ENCODE measurements at regions not wholly inside any gene's neighbourhood (a gene's known extent, or its start where the extent isn't known, plus 50 kb on each side); places are given as distances from the start of the nearest gene placed in this dataset.

DNA sequence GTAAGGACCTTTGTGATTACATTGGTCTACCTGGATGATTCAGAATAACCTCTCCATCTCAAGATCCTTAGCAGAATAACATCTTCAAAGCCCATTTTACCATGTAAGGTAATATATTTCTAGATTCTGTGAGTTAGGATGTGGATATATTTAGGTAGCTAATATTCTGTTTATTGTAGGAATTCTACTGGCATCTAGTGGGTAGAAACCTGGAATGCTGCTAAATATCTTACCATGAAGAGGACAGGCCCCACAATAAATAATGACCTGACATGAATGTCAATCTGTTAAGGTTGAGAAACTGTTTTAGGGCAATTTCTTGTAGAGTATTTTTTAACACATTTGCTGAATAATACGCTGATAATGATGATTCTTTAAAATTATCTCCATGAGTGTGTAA lies 426.8 kb downstream of the MAN2A1 start:
- Histone ChIP-seq H3K27ac (no peak overlapping the region), H3K4me3 (no peak overlapping the region), H3K9me3 (no peaks in the 10 kb centered on the region), H3K4me1 (no peaks in the 10 kb centered on the region), H3K27me3 (no peaks in the 10 kb centered on the region), H3K36me3 (ENCODE audit: low read depth, missing control alignments) (no peaks in the 10 kb centered on the region)
- 84 to 97% methylated on average over 1 of the region's 1 CpG for WGBS, 2 donors
- no peak for TF ChIP-seq POLR2A (IDR thresholded peaks at IDR 0.05)
- TF ChIP-seq, protein P1, sequence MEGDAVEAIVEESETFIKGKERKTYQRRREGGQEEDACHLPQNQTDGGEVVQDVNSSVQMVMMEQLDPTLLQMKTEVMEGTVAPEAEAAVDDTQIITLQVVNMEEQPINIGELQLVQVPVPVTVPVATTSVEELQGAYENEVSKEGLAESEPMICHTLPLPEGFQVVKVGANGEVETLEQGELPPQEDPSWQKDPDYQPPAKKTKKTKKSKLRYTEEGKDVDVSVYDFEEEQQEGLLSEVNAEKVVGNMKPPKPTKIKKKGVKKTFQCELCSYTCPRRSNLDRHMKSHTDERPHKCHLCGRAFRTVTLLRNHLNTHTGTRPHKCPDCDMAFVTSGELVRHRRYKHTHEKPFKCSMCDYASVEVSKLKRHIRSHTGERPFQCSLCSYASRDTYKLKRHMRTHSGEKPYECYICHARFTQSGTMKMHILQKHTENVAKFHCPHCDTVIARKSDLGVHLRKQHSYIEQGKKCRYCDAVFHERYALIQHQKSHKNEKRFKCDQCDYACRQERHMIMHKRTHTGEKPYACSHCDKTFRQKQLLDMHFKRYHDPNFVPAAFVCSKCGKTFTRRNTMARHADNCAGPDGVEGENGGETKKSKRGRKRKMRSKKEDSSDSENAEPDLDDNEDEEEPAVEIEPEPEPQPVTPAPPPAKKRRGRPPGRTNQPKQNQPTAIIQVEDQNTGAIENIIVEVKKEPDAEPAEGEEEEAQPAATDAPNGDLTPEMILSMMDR (IDR thresholded peaks at IDR 0.05): no peak
- intact Hi-C loops (cut with DNase I; ENCODE audit: low total_unique reads): no loop called here
- DNase-seq: no peak

GRCh38 chr5:110134963-110135935 lies 445.5 kb downstream of the MAN2A1 start:
- Histone ChIP-seq H3K9me3 (no peaks in the 10 kb centered on the region), H3K4me1 (no peaks in the 10 kb centered on the region), H3K36me3 (ENCODE audit: low read depth, missing control alignments) (no peaks in the 10 kb centered on the region), H3K27me3 (no peaks in the 10 kb centered on the region), H3K4me3 (no peak overlapping the region), H3K27ac (no peak overlapping the region)
- no peak for TF ChIP-seq POLR2A (IDR thresholded peaks at IDR 0.05)
- TF ChIP-seq, protein P1 (IDR thresholded peaks at IDR 0.05): no peak
- DNase-seq: no peak
- intact Hi-C loops (cut with DNase I; ENCODE audit: low total_unique reads): no loop called here
- 83 to 85% methylated on average over 11 of the region's 11 CpGs for WGBS, 2 donors

DNA sequence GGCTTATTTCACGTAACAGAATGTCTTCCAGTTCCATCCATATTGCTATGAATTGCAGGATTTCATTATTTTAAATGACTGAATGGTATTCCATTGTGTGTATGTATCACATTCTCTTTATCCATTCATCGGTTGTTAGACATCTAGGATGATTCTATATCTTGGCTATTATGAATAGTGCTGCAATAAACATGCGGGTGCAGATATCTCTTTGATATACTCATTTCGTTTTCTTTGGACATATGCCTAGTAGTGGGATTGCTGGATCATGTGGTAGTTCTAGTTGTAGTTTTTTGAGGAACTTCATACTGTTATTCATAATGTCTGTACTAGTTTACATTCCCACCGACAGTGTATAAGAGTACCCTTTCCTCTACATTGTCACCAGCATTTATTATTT lies 460.5 kb downstream of the MAN2A1 start:
- intact Hi-C loops (cut with DNase I; ENCODE audit: low total_unique reads): no loop called here
- H3K9me3 ChIP-seq: no peaks in the 10 kb centered on the region
- H3K4me3 ChIP-seq: no peak overlapping the region
- no peak for TF ChIP-seq POLR2A (IDR thresholded peaks at IDR 0.05)
- TF ChIP-seq, protein P1 (IDR thresholded peaks at IDR 0.05): no peak
- DNase-seq: no peak
- no peaks in the 10 kb centered on the region for H3K27me3 ChIP-seq
- WGBS, 2 donors: 81 to 84% methylated on average over 5 of the region's 5 CpGs
- H3K27ac ChIP-seq: no peak overlapping the region
- H3K4me1 ChIP-seq: no peaks in the 10 kb centered on the region
- no peaks in the 10 kb centered on the region for H3K36me3 ChIP-seq (ENCODE audit: low read depth, missing control alignments)

DNA sequence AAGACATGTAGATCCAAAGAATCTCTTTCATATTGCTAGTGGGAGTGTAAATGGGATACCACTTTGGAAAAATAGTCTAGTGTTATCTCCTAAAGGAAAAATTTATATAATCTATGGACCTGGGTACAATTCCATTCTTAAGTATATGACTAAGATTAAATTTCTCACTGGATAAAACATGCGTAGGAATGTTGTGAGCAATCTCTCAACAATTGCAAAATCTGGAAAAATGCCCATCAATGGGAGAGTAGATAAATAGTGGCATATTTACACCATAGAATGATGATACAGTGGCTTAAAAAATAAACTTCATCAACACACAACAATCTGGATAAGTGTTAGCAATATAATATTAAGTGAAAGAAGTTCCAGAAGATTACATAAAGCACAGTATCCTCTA lies 469.5 kb downstream of the MAN2A1 start:
- H3K27me3 ChIP-seq: no peaks in the 10 kb centered on the region
- 82 to 85% methylated on average over 1 of the region's 1 CpG for WGBS, 2 donors
- no peak overlapping the region for H3K27ac ChIP-seq
- TF ChIP-seq, protein P1 (IDR thresholded peaks at IDR 0.05): no peak
- no peak for TF ChIP-seq POLR2A (IDR thresholded peaks at IDR 0.05)
- intact Hi-C loops (cut with DNase I; ENCODE audit: low total_unique reads): no loop called here
- DNase-seq: no peak
- H3K9me3 ChIP-seq: no peaks in the 10 kb centered on the region
- H3K4me1 ChIP-seq: no peaks in the 10 kb centered on the region
- H3K4me3 ChIP-seq: no peak overlapping the region
- no peaks in the 10 kb centered on the region for H3K36me3 ChIP-seq (ENCODE audit: low read depth, missing control alignments)

- 87 to 96% methylated on average over 2 of the region's 2 CpGs for WGBS, 2 donors
- intact Hi-C loops (cut with DNase I; ENCODE audit: low total_unique reads): no loop called here
Measured at GRCh38 chr5:110161162-110161561, 471.4 kb downstream of the MAN2A1 start.

More at GRCh38 chr5:110161162-110161561, 471.4 kb downstream of the MAN2A1 start:
- Histone ChIP-seq H3K4me1 (no peaks in the 10 kb centered on the region), H3K4me3 (no peak overlapping the region), H3K27ac (no peak overlapping the region), H3K9me3 (no peaks in the 10 kb centered on the region), H3K36me3 (ENCODE audit: low read depth, missing control alignments) (no peaks in the 10 kb centered on the region), H3K27me3 (no peaks in the 10 kb centered on the region)
- no peak for TF ChIP-seq POLR2A (IDR thresholded peaks at IDR 0.05)
- TF ChIP-seq, protein P1 (IDR thresholded peaks at IDR 0.05): no peak
- no peak for DNase-seq

Data from testis (tissue), 2 donors.